K562 (cell line): ENCODE measurements at regions not wholly inside any gene's neighbourhood (a gene's known extent, or its start where the extent isn't known, plus 50 kb on each side); places are given as distances from the start of the nearest gene placed in this dataset.
A peak's percentile ranks its signal among the peaks of the same experiment; 100 is the strongest.

Source experiments
- ARID1B ChIP-seq: fragments of 450-650 bp; IDR thresholded peaks from 2 replicates; pipeline ENCODE4 v1.6.1; 2016; ENCODE audit warnings: antibody characterized with exemption, mild to moderate bottlenecking, inconsistent platforms
- ERF ChIP-seq: fragments of 450-650 bp; formaldehyde crosslinking; IDR thresholded peaks from 2 replicates; pipeline ENCODE4 v1.4.0; 2020; ENCODE audit warnings: mild to moderate bottlenecking, mixed read lengths
- HMGN3 ChIP-seq: IDR thresholded peaks from 2 replicates; pipeline ENCODE4 v1.6.1; 2011; ENCODE audit warnings: borderline replicate concordance, low read depth, mild to moderate bottlenecking, mixed read lengths, low read length; ENCODE audit not compliant: insufficient read length; ENCODE audit errors: extremely low read depth
- MYC ChIP-seq, 2 experiments: fragments of 250-450 bp in 1 of 2; sonication (Bioruptor Pico) in 1 of 2; IDR thresholded peaks; 2 replicates each; pipeline versions ENCODE4 v1.5.1 to v1.6.1; 2012 to 2021; ENCODE audit warnings: low read depth in 2 of 2, borderline replicate concordance in 1 of 2, improper control_type of control experiment in 1 of 2, low read length in 1 of 2, mild to moderate bottlenecking in 1 of 2, moderate library complexity in 1 of 2
- NELFE ChIP-seq: IDR thresholded peaks from 2 replicates; pipeline ENCODE4 v1.6.1; 2011; ENCODE audit warnings: mild to moderate bottlenecking; ENCODE audit not compliant: insufficient read depth, insufficient read length
- NFE2 ChIP-seq: IDR thresholded peaks from 2 replicates; pipeline ENCODE4 v1.6.1; 2014; ENCODE audit warnings: antibody characterized with exemption, low read depth
- NFXL1 ChIP-seq: fragments of 450-650 bp; formaldehyde crosslinking; IDR thresholded peaks from 2 replicates; pipeline ENCODE4 v1.4.0; 2021; ENCODE audit warnings: mild to moderate bottlenecking
- PRPF4 ChIP-seq: fragments of 200-400 bp; formaldehyde crosslinking; IDR thresholded peaks from one replicate; pipeline ENCODE4 v1.6.1; 2017; ENCODE audit warnings: low read length, low read depth, mild to moderate bottlenecking; ENCODE audit not compliant: insufficient read depth, poor library complexity, severe bottlenecking
- RBM39 ChIP-seq: fragments of 200-400 bp; formaldehyde crosslinking; optimal IDR thresholded peaks from 2 replicates; pipeline ENCODE3; 2018; ENCODE audit warnings: low read depth, low read length
- SREBF1 ChIP-seq: fragments of 150-350 bp; IDR thresholded peaks from 2 replicates; pipeline ENCODE4 v1.6.1; 2014; ENCODE audit warnings: antibody characterized with exemption, low read depth, low read length, borderline replicate concordance
- SRSF3 ChIP-seq: fragments of 200-400 bp; formaldehyde crosslinking; IDR thresholded peaks from 2 replicates; pipeline ENCODE4 v1.6.1; 2016; ENCODE audit warnings: mild to moderate bottlenecking, low read length, moderate library complexity; ENCODE audit not compliant: insufficient read depth
- XRCC5 ChIP-seq: fragments of 200-400 bp; formaldehyde crosslinking; IDR thresholded peaks from 2 replicates; pipeline ENCODE4 v1.6.1; 2017; ENCODE audit warnings: low read depth, mild to moderate bottlenecking, low read length
- ZSCAN32 ChIP-seq: fragments of 450-650 bp; formaldehyde crosslinking; IDR thresholded peaks from 2 replicates; pipeline ENCODE4 v1.4.0; 2020; ENCODE audit warnings: mild to moderate bottlenecking, moderate library complexity

- no peak for TF ChIP-seq ZSCAN32 (CRISPR knock-in tag)
- TF ChIP-seq SRSF3, result no peak
- peak; percentile 31; the same call in 1 of the 2 replicates for TF ChIP-seq ARID1B
- no peak for TF ChIP-seq HMGN3
- no peak for TF ChIP-seq NFXL1 (CRISPR knock-in tag)
- TF ChIP-seq ERF, result no peak
- TF ChIP-seq RBM39, result no peak
- TF ChIP-seq SREBF1, result no peak
- no peak for TF ChIP-seq PRPF4
- peak; percentile 10; the same call in 1 of the 2 replicates for TF ChIP-seq NFE2
- no peak for TF ChIP-seq XRCC5
- no peak for TF ChIP-seq MYC (IDR thresholded peaks at IDR 0.05; ENCODE audit: low read depth, low read length)
- TF ChIP-seq MYC (CRISPR knock-in tag; IDR thresholded peaks at IDR 0.05; ENCODE audit: borderline replicate concordance, low read depth), result no peak
- no peak for TF ChIP-seq NELFE
- TF ChIP-seq, all 486 proteins: peak for 27
Measured at GRCh38 chr3:193826159-193826795, 233.3 kb downstream of the OPA1 start (continued).
